ENCODE measurements at regions not wholly inside any gene's neighbourhood (a gene's known extent, or its start where the extent isn't known, plus 50 kb on each side); places are given as distances from the start of the nearest gene placed in this dataset.

- H3K27ac ChIP-seq = no peak overlapping the region
- no peaks in the 10 kb centered on the region for H3K27me3 ChIP-seq
- TF ChIP-seq, protein P1, sequence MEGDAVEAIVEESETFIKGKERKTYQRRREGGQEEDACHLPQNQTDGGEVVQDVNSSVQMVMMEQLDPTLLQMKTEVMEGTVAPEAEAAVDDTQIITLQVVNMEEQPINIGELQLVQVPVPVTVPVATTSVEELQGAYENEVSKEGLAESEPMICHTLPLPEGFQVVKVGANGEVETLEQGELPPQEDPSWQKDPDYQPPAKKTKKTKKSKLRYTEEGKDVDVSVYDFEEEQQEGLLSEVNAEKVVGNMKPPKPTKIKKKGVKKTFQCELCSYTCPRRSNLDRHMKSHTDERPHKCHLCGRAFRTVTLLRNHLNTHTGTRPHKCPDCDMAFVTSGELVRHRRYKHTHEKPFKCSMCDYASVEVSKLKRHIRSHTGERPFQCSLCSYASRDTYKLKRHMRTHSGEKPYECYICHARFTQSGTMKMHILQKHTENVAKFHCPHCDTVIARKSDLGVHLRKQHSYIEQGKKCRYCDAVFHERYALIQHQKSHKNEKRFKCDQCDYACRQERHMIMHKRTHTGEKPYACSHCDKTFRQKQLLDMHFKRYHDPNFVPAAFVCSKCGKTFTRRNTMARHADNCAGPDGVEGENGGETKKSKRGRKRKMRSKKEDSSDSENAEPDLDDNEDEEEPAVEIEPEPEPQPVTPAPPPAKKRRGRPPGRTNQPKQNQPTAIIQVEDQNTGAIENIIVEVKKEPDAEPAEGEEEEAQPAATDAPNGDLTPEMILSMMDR (IDR thresholded peaks at IDR 0.05) = no peak
- no peaks in the 10 kb centered on the region for H3K9me3 ChIP-seq
- DNase-seq = no peak
- no peaks in the 10 kb centered on the region for H3K4me1 ChIP-seq (ENCODE audit: insufficient read depth)
- 76 to 80% (median 78%) methylated on average over 3 of the region's 3 CpGs for WGBS, 3 donors
- intact Hi-C loops (cut with DNase I) = no loop called here
- H3K4me3 ChIP-seq = no peak overlapping the region
- no peaks in the 10 kb centered on the region for H3K36me3 ChIP-seq
Measured at GRCh38 chr18:68270017-68270416, 444.9 kb downstream of the TMX3 start.

GRCh38 chr18:68267583-68267982, 447.3 kb downstream of the TMX3 start:
- H3K36me3 ChIP-seq = no peaks in the 10 kb centered on the region

DNA sequence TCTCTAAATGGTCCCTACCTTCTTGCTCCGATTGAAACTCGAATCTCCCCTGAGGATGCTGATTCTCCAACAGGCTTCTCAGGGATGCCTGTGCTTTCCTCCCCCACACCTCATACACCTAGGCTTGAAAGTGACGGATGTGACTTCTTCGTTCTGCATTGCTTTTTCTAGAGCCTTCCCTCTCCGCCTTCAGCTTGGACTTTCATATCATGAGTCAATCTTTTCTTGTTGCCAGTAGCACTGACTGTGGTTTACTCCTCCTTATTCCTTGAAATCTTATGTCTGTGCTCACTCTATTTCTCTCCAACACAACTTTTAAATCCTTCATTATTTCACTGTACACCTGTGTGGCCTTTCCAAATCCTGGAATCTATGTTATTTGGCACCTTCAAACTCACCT, 451.4 kb downstream of the TMX3 start:
- intact Hi-C loops (cut with DNase I) = no loop called here

More at GRCh38 chr18:68267583-68267982, 447.3 kb downstream of the TMX3 start:
- intact Hi-C loops (cut with DNase I) = no loop called here
- Histone ChIP-seq H3K27me3 (no peaks in the 10 kb centered on the region), H3K27ac (no peak overlapping the region), H3K4me1 (ENCODE audit: insufficient read depth) (no peaks in the 10 kb centered on the region), H3K9me3 (no peaks in the 10 kb centered on the region), H3K4me3 (no peak overlapping the region)
- TF ChIP-seq, protein P1 (IDR thresholded peaks at IDR 0.05) = no peak
- TF ChIP-seq EP300 (IDR thresholded peaks at IDR 0.05) (no peak), POLR2A (IDR thresholded peaks at IDR 0.05) (no peak)
- DNase-seq = no peak

DNA sequence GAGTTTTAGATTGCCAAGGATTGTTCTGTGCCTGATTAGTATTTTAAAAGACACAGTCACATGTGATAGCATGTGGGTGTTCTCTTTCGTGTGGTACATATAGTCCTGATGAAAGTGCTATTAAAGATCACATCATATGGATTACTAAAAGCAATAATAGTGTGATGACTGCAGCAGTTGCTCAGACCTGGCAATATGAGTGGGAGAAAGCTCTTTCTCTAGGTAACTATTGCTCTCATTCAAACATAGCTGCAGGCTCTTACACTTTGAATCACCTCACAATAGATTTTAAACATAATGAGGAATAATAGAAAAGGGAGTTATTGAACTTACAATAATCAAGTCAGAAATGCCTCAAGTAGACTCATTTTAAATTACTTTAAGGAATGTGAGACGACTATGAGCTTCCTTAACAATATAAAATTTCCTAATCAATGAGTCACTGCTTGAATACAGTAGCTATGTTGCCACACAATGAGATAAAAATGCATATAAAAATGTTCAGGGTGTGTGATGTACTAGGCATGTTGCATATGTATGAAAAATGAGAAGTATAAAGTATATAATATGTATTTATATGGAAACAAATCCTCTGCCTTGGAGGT, 452.1 kb downstream of the TMX3 start:
- no peak overlapping the region for H3K4me3 ChIP-seq

More for the DNA sequence above, 451.4 kb downstream of the TMX3 start:
- no peak for DNase-seq
- Histone ChIP-seq H3K36me3 (no peaks in the 10 kb centered on the region), H3K27me3 (no peaks in the 10 kb centered on the region), H3K27ac (no peak overlapping the region), H3K9me3 (no peaks in the 10 kb centered on the region), H3K4me1 (ENCODE audit: insufficient read depth) (no peaks in the 10 kb centered on the region), H3K4me3 (no peak overlapping the region)
- 85 to 87% (median 86%) methylated on average over 5 of the region's 5 CpGs for WGBS, 3 donors
- TF ChIP-seq EP300 (IDR thresholded peaks at IDR 0.05) (no peak), POLR2A (IDR thresholded peaks at IDR 0.05) (no peak)
- TF ChIP-seq, protein P1 (IDR thresholded peaks at IDR 0.05) = no peak

More for the DNA sequence above, 452.1 kb downstream of the TMX3 start:
- Histone ChIP-seq H3K27ac (no peak overlapping the region), H3K27me3 (no peaks in the 10 kb centered on the region), H3K36me3 (no peaks in the 10 kb centered on the region), H3K9me3 (no peaks in the 10 kb centered on the region), H3K4me1 (ENCODE audit: insufficient read depth) (no peaks in the 10 kb centered on the region)
- DNase-seq = no peak
- no peak for TF ChIP-seq POLR2A (IDR thresholded peaks at IDR 0.05)
- TF ChIP-seq EP300 (IDR thresholded peaks at IDR 0.05) = no peak
- TF ChIP-seq, protein P1 (IDR thresholded peaks at IDR 0.05) = no peak
- WGBS, 3 donors = 54 to 69% (median 66%) methylated on average over 2 of the region's 2 CpGs
- intact Hi-C loops (cut with DNase I) = no loop called here

Data from ovary (tissue), 7 donors.